Upper lobe of left lung (tissue), 6 donors: ENCODE measurements at regions not wholly inside any gene's neighbourhood (a gene's known extent, or its start where the extent isn't known, plus 50 kb on each side); places are given as distances from the start of the nearest gene placed in this dataset.

ENCODE experiments used
- ATAC-seq, 2 donors: fragments of 200-7000 bp; cut with Tn5 transposase; one replicate each; pipeline ENCODE4 v1.9.1; 2022; ENCODE audit warnings: mild to moderate bottlenecking in 2 of 2, moderate library complexity in 2 of 2; ENCODE audit not compliant: low FRiP score in 2 of 2
- DNase-seq, 2 donors: peaks; one replicate each; pipeline ENCODE4 v3.0.0-alpha.2; 2019 to 2020
- H3K27ac ChIP-seq, 4 donors: fragments of 200-600 bp; sonication (generic); one replicate each; pipeline ENCODE4 v1.5.1; 2016 to 2019
- H3K27me3 ChIP-seq, 4 donors: fragments of 200-600 bp; sonication (generic); one replicate each; pipeline ENCODE4 v1.5.1; 2017 to 2019
- H3K36me3 ChIP-seq, 4 donors: fragments of 200-600 bp; sonication (generic); one replicate each; pipeline ENCODE4 v1.5.1; 2016 to 2019
- H3K4me1 ChIP-seq, 4 donors: fragments of 200-600 bp; sonication (generic); one replicate each; pipeline ENCODE4 v1.5.1; 2018 to 2019
- H3K4me3 ChIP-seq, 4 donors: fragments of 200-600 bp; sonication (generic); one replicate each; pipeline ENCODE4 v1.5.1; 2017 to 2019; ENCODE audit warnings: mild to moderate bottlenecking in 2 of 4, moderate library complexity in 1 of 4
- H3K9me3 ChIP-seq, 4 donors: fragments of 200-600 bp; sonication (generic); one replicate each; pipeline ENCODE4 v1.5.1; 2018 to 2019
- EP300 ChIP-seq, 4 donors: sonication (generic); formaldehyde crosslinking; IDR thresholded peaks; one replicate each; pipeline ENCODE4 v1.5.1; 2017; ENCODE audit warnings: antibody characterized with exemption in 4 of 4, control low read depth in 2 of 4
- POLR2A ChIP-seq, 4 donors: fragments of 450-650 bp; IDR thresholded peaks; one replicate each; pipeline ENCODE4 v1.5.1; 2016 to 2017; ENCODE audit warnings: antibody characterized with exemption in 4 of 4, mild to moderate bottlenecking in 2 of 4
- POLR2AphosphoS5 ChIP-seq, 2 donors: sonication (generic); formaldehyde crosslinking; IDR thresholded peaks; one replicate each; pipeline ENCODE4 v1.5.1; 2017; ENCODE audit warnings: antibody characterized with exemption in 2 of 2
- WGBS, 2 donors: methylation state at CpG; one replicate each; pipeline ENCODE4 v1.1.5; 2017 to 2018; 5-methylcytosine and 5-hydroxymethylcytosine counted together
- TF ChIP-seq, protein P1 (sequence below), 6 experiments: fragments of 450-650 bp in 4 of 6; fragments of 200-600 bp in 2 of 6; sonication (generic) in 2 of 6; IDR thresholded peaks; one replicate each; pipeline ENCODE4 v1.5.1; 2016 to 2019; ENCODE audit warnings: antibody characterized with exemption in 6 of 6
- donor health status: DM: no; HTN: no; CAD: no; lungs with moderate emphysema.
- donor health status: DM: no; HTN: yes; CAD: no; lungs with severe emphysema.

DNA sequence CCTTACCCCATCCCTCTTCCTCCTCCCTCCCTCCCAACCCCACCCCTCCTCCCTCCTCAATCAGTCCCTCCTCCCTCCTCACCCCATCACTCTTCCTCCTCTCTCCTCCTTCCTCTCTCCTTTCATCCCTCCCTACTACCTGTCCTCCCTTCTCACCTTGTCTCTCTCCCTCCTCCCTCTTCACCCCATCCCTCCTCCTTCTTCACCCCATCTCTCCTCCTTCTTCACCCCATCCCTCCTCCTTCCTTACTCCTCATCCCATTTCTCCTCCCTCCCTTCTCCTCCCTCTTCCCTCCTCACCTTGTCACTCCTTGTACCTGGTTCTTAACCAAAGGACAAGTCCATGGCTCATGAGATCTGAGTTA is 222.4 kb downstream of the TTLL2 start:
- TF ChIP-seq POLR2AphosphoS5 (IDR thresholded peaks at IDR 0.05) = no peak
- TF ChIP-seq, protein P1, sequence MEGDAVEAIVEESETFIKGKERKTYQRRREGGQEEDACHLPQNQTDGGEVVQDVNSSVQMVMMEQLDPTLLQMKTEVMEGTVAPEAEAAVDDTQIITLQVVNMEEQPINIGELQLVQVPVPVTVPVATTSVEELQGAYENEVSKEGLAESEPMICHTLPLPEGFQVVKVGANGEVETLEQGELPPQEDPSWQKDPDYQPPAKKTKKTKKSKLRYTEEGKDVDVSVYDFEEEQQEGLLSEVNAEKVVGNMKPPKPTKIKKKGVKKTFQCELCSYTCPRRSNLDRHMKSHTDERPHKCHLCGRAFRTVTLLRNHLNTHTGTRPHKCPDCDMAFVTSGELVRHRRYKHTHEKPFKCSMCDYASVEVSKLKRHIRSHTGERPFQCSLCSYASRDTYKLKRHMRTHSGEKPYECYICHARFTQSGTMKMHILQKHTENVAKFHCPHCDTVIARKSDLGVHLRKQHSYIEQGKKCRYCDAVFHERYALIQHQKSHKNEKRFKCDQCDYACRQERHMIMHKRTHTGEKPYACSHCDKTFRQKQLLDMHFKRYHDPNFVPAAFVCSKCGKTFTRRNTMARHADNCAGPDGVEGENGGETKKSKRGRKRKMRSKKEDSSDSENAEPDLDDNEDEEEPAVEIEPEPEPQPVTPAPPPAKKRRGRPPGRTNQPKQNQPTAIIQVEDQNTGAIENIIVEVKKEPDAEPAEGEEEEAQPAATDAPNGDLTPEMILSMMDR (IDR thresholded peaks at IDR 0.05) = no peak
- TF ChIP-seq POLR2A (IDR thresholded peaks at IDR 0.05) = no peak
- no peak for TF ChIP-seq EP300 (IDR thresholded peaks at IDR 0.05)
- H3K27ac ChIP-seq = peak overlapping the region in 1 of 4 donors; percentile 46

DNA sequence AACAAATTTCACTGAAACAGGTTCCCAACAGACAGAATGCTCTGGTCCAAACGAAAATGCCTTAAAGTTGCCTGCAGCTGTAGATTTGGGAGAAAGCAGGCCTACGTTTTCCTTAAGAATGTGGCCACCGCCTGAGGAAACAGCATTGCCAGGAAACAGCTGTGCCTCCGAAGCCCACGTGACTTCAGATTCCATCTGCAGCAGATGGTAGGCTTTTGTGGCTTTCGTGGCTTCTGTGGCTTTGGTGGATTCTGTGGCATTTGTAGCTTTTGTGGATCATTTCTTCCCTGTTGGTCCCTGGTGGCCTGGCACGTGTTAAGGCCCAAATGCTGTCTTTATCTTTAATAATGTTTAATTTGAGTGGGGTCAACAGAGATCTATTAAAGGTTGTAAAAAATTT is 222.9 kb downstream of the TTLL2 start:
- Histone ChIP-seq H3K36me3 (no peaks in the 10 kb centered on the region), H3K27me3 (no peaks in the 10 kb centered on the region), H3K9me3 (no peaks in the 10 kb centered on the region), H3K27ac (no peak overlapping the region), H3K4me3 (no peak overlapping the region), H3K4me1 (peaks cover 24 to 29% (median 25%) of the 10 kb centered on the region in 4 donors)
- 43 to 46% methylated on average over 7 of the region's 7 CpGs for WGBS, 2 donors
- TF ChIP-seq EP300 (IDR thresholded peaks at IDR 0.05) (no peak), POLR2A (IDR thresholded peaks at IDR 0.05) (no peak), POLR2AphosphoS5 (IDR thresholded peaks at IDR 0.05) (no peak)
- TF ChIP-seq, protein P1 (IDR thresholded peaks at IDR 0.05) = no peak
- DNase-seq (no peak), ATAC-seq (no peak)

More for the DNA sequence above, 222.4 kb downstream of the TTLL2 start:
- ATAC-seq = no peak
- Histone ChIP-seq H3K36me3 (no peaks in the 10 kb centered on the region), H3K4me1 (peaks cover 24 to 29% (median 25%) of the 10 kb centered on the region in 4 donors), H3K4me3 (no peak overlapping the region), H3K9me3 (no peaks in the 10 kb centered on the region), H3K27me3 (no peaks in the 10 kb centered on the region)
- DNase-seq = no peak

DNA sequence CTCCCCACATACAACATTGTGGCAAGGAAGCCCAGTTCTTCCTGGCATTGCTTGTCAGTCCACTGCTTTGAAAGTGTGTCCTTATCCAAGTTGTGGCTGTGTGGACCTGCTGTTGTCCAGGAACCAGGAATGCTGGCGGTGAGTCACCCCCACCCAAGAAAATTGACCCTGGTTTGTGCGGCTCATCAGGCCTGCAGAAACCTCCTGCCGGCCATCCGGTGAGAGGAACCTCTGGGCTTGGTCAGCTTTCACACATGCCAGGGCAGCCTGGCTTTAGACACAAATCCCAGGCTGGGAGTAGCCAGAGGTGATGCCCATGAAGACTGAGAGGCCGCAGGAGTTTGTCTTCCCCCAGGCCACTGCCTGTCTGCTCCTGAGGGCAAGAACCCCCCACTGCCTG is 223.6 kb downstream of the TTLL2 start:
- TF ChIP-seq EP300 (IDR thresholded peaks at IDR 0.05) (no peak), POLR2AphosphoS5 (IDR thresholded peaks at IDR 0.05) (no peak), POLR2A (IDR thresholded peaks at IDR 0.05) (no peak)
- TF ChIP-seq, protein P1 (IDR thresholded peaks at IDR 0.05) = no peak
- Histone ChIP-seq H3K4me3 (no peak overlapping the region), H3K27me3 (no peaks in the 10 kb centered on the region), H3K4me1 (peaks cover 20 to 28% (median 23%) of the 10 kb centered on the region in 4 donors), H3K36me3 (no peaks in the 10 kb centered on the region), H3K27ac (no peak overlapping the region), H3K9me3 (no peaks in the 10 kb centered on the region)
- DNase-seq = no peak
- WGBS, 2 donors = 99 to 100% methylated on average over 1 to 5 of the region's 5 CpGs
- no peak for ATAC-seq

DNA sequence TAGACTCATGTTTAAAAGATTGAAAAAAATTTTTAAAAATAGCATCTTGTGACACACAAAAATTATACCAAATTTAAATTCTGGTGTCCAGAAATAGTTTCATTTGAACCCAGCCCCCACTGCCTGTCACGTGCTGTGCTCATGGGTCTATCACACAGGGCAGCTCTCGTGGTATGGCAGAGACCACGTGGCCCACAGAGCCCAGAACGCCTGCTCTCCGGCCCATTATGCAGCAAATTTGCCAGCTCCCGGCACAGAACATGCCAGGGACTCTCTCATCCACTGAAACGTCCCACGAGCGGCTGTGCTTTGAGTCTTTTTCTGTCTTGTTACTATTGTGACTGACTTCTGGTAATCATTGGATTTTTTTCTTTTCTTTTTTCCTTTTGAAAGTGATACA is 224.3 kb downstream of the TTLL2 start:
- TF ChIP-seq, protein P1 (IDR thresholded peaks at IDR 0.05) = no peak
- TF ChIP-seq POLR2A (IDR thresholded peaks at IDR 0.05) (no peak), EP300 (IDR thresholded peaks at IDR 0.05) (no peak), POLR2AphosphoS5 (IDR thresholded peaks at IDR 0.05) (no peak)
- Histone ChIP-seq H3K4me1 (peaks cover 15 to 25% (median 20%) of the 10 kb centered on the region in 4 donors), H3K4me3 (no peak overlapping the region), H3K27ac (no peak overlapping the region), H3K9me3 (no peaks in the 10 kb centered on the region), H3K36me3 (no peaks in the 10 kb centered on the region), H3K27me3 (no peaks in the 10 kb centered on the region)
- 80 to 91% methylated on average over 9 of the region's 9 CpGs for WGBS, 2 donors
- no peak for DNase-seq
- ATAC-seq = no peak

DNA sequence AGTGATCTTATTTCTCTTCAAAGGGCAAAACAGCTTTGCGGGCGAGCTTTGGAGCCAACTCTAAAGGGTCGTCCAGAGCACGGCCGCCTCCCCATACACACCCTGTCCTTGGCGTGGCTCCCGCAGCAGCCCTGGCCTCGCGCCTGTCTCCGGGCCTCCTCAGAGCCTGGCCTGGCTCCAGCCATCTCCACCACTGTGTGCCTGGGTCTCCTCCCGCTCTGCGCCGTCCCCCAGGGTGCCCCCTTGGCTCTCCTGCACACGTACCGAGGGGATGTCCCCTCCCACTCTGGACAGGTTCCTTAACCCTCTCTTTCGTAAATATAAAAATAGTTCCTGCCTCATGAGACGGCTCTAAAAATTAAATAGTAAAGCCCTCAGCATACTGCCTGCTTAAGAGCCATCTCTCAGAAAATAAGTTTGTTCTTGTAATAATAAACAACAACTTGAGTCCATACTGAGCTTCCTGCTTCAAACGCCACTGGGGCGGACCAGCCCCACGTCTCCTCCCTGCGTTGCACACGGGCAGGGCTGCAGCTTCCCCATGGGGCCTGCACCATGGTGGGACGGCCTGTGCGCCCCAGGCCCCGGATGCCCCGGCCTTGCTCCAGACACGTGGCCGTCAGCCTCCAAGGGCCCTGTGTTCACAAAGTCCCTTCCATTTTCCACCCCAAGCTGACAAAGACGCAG is 226.2 kb downstream of the TTLL2 start:
- ATAC-seq (peak; percentile 80 to 90), DNase-seq (peak; percentile 83 to 94)
- peak overlapping the region in 3 of 4 donors; percentile 35 to 74 (median 74) for H3K27ac ChIP-seq

More for the DNA sequence above, 226.2 kb downstream of the TTLL2 start:
- TF ChIP-seq EP300 (IDR thresholded peaks at IDR 0.05) = no peak
- TF ChIP-seq, protein P1 (IDR thresholded peaks at IDR 0.05) = no peak
- TF ChIP-seq POLR2A (IDR thresholded peaks at IDR 0.05) = no peak
- peak in 1 of 2 donors; percentile 23 for TF ChIP-seq POLR2AphosphoS5 (IDR thresholded peaks at IDR 0.05)
- Histone ChIP-seq H3K9me3 (peaks cover 0 to 6% (median 0%) of the 10 kb centered on the region in 4 donors), H3K4me1 (peaks cover 15 to 23% (median 20%) of the 10 kb centered on the region in 4 donors), H3K4me3 (no peak overlapping the region), H3K27me3 (no peaks in the 10 kb centered on the region), H3K36me3 (no peaks in the 10 kb centered on the region)
- WGBS, 2 donors = 48 to 52% methylated on average over 21 to 29 of the region's 29 CpGs
